ENCODE measurements at regions not wholly inside any gene's neighbourhood (a gene's known extent, or its start where the extent isn't known, plus 50 kb on each side); places are given as distances from the start of the nearest gene placed in this dataset.

DNA sequence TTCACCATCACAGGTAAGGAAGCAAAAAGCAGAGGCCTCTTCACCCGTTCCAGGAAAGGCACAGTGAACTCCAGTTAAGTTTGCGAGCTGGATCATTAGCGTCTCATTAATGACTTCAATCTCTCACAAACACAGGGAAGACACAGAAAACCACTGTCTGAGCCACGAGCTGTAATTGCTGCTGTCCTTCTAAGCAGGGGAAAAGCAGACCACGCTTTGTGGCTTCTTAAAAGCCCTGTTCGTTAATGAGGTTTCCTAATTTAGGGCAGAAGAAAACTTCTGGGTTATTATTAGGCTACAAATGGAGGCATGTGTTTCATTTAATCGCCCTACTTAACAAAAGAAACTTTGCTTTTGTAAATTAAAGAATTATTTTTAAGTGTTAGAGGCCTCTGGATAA is 50.6 kb upstream of the FAM174B start (continued):
- TF ChIP-seq ATF3 (IDR thresholded peaks at IDR 0.05; ENCODE audit: borderline replicate concordance, extremely low read depth, low read depth, low read length) = no peak
- TF ChIP-seq RUNX3 (IDR thresholded peaks at IDR 0.05; ENCODE audit: low read length) = 0 out of 2 replicates have a peak, but pooled peaks have one; percentile 4
- TF ChIP-seq, protein P1, sequence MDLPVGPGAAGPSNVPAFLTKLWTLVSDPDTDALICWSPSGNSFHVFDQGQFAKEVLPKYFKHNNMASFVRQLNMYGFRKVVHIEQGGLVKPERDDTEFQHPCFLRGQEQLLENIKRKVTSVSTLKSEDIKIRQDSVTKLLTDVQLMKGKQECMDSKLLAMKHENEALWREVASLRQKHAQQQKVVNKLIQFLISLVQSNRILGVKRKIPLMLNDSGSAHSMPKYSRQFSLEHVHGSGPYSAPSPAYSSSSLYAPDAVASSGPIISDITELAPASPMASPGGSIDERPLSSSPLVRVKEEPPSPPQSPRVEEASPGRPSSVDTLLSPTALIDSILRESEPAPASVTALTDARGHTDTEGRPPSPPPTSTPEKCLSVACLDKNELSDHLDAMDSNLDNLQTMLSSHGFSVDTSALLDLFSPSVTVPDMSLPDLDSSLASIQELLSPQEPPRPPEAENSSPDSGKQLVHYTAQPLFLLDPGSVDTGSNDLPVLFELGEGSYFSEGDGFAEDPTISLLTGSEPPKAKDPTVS (IDR thresholded peaks at IDR 0.05; ENCODE audit: low read depth, low read length) = no peak
- peak; percentile 40 to 57; a peak in 2 of 4 replicates for TF ChIP-seq IKZF2 (IDR thresholded peaks at IDR 0.05)
- no peak for TF ChIP-seq SREBF1 (IDR thresholded peaks at IDR 0.05; ENCODE audit: low read length)
- TF ChIP-seq PAX5 (IDR thresholded peaks at IDR 0.05; ENCODE audit: borderline replicate concordance, low read depth, low read length) = no peak
- peak; percentile 77 for TF ChIP-seq MEF2B (IDR thresholded peaks at IDR 0.05; ENCODE audit: partially characterized antibody, poor library complexity, severe bottlenecking)

DNA sequence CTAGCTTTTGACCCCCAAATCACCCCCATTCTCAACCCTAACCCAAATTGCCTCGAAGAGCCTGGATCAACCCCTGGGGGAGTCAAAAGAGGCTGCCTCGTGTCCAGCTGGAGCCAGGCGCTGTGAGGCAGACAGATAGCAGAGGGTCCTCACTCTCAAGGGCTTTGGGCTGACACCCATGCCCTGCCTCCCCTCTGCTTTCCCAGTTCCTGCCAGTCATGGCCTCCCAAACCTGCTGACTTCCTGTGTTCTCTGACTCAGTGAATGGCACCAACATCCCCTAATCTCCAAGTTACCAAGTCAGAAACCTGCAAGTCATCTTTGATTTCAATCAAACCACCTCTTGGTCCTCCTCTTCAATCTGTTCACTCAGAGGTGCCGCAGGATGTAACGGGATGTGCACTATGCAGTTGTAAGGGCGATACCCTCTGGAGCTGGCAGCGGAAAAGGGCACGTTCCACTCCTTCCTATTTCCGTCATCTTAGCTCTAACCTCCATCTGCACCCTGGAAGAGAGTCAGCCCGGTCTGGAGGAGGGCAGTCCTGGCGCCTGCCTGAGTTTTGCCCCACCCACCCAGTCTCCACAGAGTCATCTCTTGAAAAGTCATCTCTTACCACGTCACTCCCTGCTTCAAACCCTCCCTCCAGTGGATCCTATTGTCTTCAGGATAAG is 52.4 kb upstream of the FAM174B start:
- no peak overlapping the region for H3K27ac ChIP-seq (ENCODE audit: control insufficient read depth, insufficient read depth)
- no peak overlapping the region for H3K4me3 ChIP-seq
- RAD21 ChIA-PET (ENCODE audit: unreplicated experiment) = interaction anchor here (1.2 kb wide), 1 partner anchor 95 kb away, joined by 3 read pairs; no protein-coding TSS in a partner anchor
- POLR2A ChIA-PET = no interaction called here
- H3K9me3 ChIP-seq (replicated peaks; ENCODE audit: control insufficient read depth, insufficient read depth, low read length) = no peaks in the 10 kb centered on the region
- CTCF ChIA-PET = interaction anchor here (1.3 kb wide), 1 partner anchor 95 kb away, joined by 3 read pairs; no protein-coding TSS in a partner anchor
- no peaks in the 10 kb centered on the region for H3K36me3 ChIP-seq (ENCODE audit: control insufficient read depth in 2 of 2, insufficient read depth in 2 of 2, low read length in 1 of 2)
- H3K79me2 ChIP-seq (ENCODE audit: control insufficient read depth, insufficient read depth, low read length) = no peaks in the 10 kb centered on the region
- DNase-seq (ENCODE audit: low read depth, low spot score) = no peak
- no peak for ATAC-seq
- FAIRE-seq = no peak
- WGBS (ENCODE audit: insufficient coverage, insufficient replicate concordance, low lambda C conversion rate, missing lambda C conversion rate) = 27% methylated on average over 12 of the region's 12 CpGs
- no peak overlapping the region for H2AFZ ChIP-seq (ENCODE audit: control insufficient read depth, low read depth, low read length)
- no peak overlapping the region for H3K4me2 ChIP-seq (ENCODE audit: control insufficient read depth, insufficient read depth)
- intact Hi-C loops (cut with micrococcal nuclease; ENCODE audit: unreplicated experiment) = no loop called here
- SMC1A ChIA-PET (ENCODE audit: uncharacterized antibody, unreplicated experiment) = interaction anchor here (1.4 kb wide), 1 partner anchor 43 kb away, joined by 4 read pairs; no protein-coding TSS in a partner anchor
- H3K4me1 ChIP-seq (ENCODE audit: control insufficient read depth, insufficient read depth, low read length) = no peaks in the 10 kb centered on the region
- no peak overlapping the region for H3K9ac ChIP-seq (ENCODE audit: control insufficient read depth, insufficient read depth, low read length)
- in situ Hi-C loops (cut with MboI) = loop anchor here (5.0 kb wide), 1 partner anchor 186 kb away; no protein-coding TSS in a partner anchor
- no peaks in the 10 kb centered on the region for H3K27me3 ChIP-seq (replicated peaks in 1 of 2; ENCODE audit: control insufficient read depth in 2 of 2, insufficient read depth in 2 of 2, low read length in 1 of 2)
- H4K20me1 ChIP-seq (ENCODE audit: control insufficient read depth, insufficient read depth) = no peaks in the 10 kb centered on the region
- no TSS peak for BruUV-seq (replicated peaks)
- TF ChIP-seq PAX8 (IDR thresholded peaks at IDR 0.05) (no peak), ZNF207 (IDR thresholded peaks at IDR 0.05; ENCODE audit: borderline replicate concordance) (no peak), HDAC6 (IDR thresholded peaks at IDR 0.05; ENCODE audit: unreplicated experiment) (no peak), EED (IDR thresholded peaks at IDR 0.05; ENCODE audit: low read depth) (no peak), SP1 (IDR thresholded peaks at IDR 0.05; ENCODE audit: low read depth, low read length) (no peak), EGR1 (IDR thresholded peaks at IDR 0.05; ENCODE audit: borderline replicate concordance in 1 of 2, low read depth in 2 of 2, low read length in 2 of 2) (no peak)
- TF ChIP-seq, protein P2, sequence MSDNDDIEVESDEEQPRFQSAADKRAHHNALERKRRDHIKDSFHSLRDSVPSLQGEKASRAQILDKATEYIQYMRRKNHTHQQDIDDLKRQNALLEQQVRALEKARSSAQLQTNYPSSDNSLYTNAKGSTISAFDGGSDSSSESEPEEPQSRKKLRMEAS (IDR thresholded peaks at IDR 0.05; ENCODE audit: low read depth, low read length) = no peak
- TF ChIP-seq, protein P3, sequence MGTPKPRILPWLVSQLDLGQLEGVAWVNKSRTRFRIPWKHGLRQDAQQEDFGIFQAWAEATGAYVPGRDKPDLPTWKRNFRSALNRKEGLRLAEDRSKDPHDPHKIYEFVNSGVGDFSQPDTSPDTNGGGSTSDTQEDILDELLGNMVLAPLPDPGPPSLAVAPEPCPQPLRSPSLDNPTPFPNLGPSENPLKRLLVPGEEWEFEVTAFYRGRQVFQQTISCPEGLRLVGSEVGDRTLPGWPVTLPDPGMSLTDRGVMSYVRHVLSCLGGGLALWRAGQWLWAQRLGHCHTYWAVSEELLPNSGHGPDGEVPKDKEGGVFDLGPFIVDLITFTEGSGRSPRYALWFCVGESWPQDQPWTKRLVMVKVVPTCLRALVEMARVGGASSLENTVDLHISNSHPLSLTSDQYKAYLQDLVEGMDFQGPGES (IDR thresholded peaks at IDR 0.05) = no peak
